ENCODE measurements at regions not wholly inside any gene's neighbourhood (a gene's known extent, or its start where the extent isn't known, plus 50 kb on each side); places are given as distances from the start of the nearest gene placed in this dataset.

DNA sequence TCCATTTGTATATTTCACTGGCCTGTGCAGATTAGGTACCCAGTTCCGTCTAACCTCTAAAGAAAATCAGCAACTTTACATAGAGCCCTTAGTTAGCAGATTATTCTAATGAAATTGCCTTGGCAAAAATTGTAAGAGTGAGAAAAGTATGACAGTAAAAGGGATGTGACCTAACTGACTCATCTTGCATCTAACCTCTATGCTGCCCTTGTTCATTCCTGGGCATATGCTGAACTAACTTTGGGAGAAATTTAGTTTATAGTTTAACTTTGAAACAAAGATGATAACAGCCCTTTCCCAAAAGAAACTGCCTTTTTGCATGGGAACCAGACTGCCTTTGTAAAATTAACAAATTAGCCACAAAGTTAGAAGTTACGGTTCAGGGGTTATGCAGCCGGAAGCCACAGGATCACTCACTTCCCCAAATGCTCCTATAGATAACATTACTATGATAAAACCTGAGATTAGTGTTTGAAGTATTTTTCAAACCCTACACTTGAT, 839.8 kb upstream of the ALCAM start:
- H3K4me3 Mint-ChIP-seq = no peak overlapping the region
- TF ChIP-seq, protein P1, sequence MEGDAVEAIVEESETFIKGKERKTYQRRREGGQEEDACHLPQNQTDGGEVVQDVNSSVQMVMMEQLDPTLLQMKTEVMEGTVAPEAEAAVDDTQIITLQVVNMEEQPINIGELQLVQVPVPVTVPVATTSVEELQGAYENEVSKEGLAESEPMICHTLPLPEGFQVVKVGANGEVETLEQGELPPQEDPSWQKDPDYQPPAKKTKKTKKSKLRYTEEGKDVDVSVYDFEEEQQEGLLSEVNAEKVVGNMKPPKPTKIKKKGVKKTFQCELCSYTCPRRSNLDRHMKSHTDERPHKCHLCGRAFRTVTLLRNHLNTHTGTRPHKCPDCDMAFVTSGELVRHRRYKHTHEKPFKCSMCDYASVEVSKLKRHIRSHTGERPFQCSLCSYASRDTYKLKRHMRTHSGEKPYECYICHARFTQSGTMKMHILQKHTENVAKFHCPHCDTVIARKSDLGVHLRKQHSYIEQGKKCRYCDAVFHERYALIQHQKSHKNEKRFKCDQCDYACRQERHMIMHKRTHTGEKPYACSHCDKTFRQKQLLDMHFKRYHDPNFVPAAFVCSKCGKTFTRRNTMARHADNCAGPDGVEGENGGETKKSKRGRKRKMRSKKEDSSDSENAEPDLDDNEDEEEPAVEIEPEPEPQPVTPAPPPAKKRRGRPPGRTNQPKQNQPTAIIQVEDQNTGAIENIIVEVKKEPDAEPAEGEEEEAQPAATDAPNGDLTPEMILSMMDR (IDR thresholded peaks at IDR 0.05; ENCODE audit: unreplicated experiment in 3 of 3) = no peak
- H3K9me3 Mint-ChIP-seq = peaks cover 12% of the 10 kb centered on the region
- H3K4me1 Mint-ChIP-seq = no peaks in the 10 kb centered on the region
- H3K27ac Mint-ChIP-seq = no peak overlapping the region
- H3K36me3 Mint-ChIP-seq (ENCODE audit: low read depth) = no peaks in the 10 kb centered on the region
- H3K27me3 Mint-ChIP-seq (ENCODE audit: low read depth) = no peaks in the 10 kb centered on the region

DNA sequence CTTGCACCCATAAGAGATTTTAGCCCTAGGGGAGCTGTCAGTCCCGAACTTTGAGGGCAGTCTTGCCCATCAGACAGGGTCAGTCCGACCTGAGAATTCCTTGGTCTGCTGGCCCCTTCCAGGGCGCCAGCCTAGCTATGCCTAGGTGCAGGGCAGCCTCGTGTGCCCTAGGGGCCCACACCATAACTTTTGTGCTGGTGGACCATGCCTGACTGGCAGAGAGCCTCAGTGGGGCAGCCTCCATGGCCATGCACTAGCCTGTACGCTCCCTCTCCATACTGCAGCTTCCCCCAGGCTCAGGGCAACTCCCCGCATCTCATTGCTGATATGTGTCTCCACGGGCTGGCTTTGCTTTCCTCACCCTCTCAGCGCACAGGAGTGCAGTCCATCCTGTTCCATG, 835.8 kb upstream of the ALCAM start:
- no peaks in the 10 kb centered on the region for H3K4me1 Mint-ChIP-seq
- peaks cover 44% of the 10 kb centered on the region for H3K9me3 Mint-ChIP-seq
- H3K4me3 Mint-ChIP-seq = no peak overlapping the region
- TF ChIP-seq, protein P1 (IDR thresholded peaks at IDR 0.05; ENCODE audit: unreplicated experiment in 3 of 3) = no peak
- H3K27me3 Mint-ChIP-seq (ENCODE audit: low read depth) = peaks cover 4% of the 10 kb centered on the region
- no peaks in the 10 kb centered on the region for H3K36me3 Mint-ChIP-seq (ENCODE audit: low read depth)
- no peak overlapping the region for H3K27ac Mint-ChIP-seq

DNA sequence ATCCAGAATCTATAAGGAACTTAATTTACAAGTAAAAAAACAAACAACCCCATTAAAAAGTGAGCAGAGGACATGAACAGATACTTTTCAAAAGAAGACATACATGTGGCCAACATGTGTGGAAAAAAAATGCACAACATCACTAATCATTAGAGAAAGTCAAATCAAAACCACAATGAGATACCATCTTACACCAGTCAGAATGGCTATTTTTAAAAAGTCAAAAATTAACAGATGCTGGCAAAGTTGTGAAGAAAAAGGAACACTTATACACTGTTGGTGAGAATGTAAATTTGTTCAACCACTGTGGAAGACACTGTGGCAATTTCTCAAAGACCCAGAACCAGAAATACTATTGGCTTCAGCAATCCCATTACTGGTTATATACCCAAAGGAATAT, 830.0 kb upstream of the ALCAM start:
- Mint-ChIP-seq H3K9me3 (peaks cover 35% of the 10 kb centered on the region), H3K27me3 (ENCODE audit: low read depth) (peaks cover 4% of the 10 kb centered on the region), H3K27ac (no peak overlapping the region), H3K36me3 (ENCODE audit: low read depth) (no peaks in the 10 kb centered on the region), H3K4me1 (no peaks in the 10 kb centered on the region), H3K4me3 (no peak overlapping the region)
- TF ChIP-seq, protein P1 (IDR thresholded peaks at IDR 0.05; ENCODE audit: unreplicated experiment in 3 of 3) = no peak

DNA sequence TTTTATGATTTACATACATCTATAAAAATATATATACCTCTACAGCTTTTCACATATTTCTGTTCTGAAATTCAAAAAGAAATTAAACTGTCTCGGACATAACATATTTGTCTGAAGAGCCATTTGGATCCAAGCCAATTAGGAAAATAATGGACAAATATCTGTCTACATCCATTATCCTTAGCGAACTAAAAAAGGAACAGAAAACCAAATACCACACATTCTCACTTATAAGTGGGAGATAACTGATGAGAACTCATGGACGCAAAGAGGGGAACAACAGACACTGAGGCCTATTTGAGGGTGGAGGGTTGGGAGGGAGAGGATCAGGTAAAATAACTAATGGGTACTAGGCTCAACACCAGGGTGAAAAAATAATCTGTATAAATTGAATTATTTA, 829.4 kb upstream of the ALCAM start:
- TF ChIP-seq, protein P1 (IDR thresholded peaks at IDR 0.05; ENCODE audit: unreplicated experiment in 3 of 3) = no peak

DNA sequence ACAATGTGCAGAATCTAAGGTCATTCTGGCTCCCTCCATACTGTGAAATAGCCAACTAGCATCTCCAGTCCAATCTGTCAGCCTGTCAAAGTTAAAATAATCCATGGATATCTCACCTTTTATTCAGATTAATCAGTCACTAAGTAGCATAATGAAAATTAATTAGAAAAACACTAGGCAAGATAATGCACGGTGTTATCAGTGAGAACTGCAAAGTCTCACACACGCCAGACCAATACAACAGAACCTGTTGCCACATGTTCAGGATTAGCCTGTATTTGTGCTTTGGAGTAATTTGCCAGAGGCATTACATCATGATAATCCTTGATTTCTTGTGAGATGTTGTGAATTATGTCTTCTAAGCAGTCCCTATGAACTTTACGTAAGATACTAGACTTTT, 820.4 kb upstream of the ALCAM start:
- Mint-ChIP-seq H3K27me3 (ENCODE audit: low read depth) (no peaks in the 10 kb centered on the region), H3K9me3 (no peaks in the 10 kb centered on the region), H3K36me3 (ENCODE audit: low read depth) (no peaks in the 10 kb centered on the region), H3K4me3 (no peak overlapping the region), H3K27ac (no peak overlapping the region), H3K4me1 (no peaks in the 10 kb centered on the region)
- TF ChIP-seq, protein P1 (IDR thresholded peaks at IDR 0.05; ENCODE audit: unreplicated experiment in 3 of 3) = no peak

More for the DNA sequence above, 829.4 kb upstream of the ALCAM start:
- peaks cover 4% of the 10 kb centered on the region for H3K27me3 Mint-ChIP-seq (ENCODE audit: low read depth)
- H3K27ac Mint-ChIP-seq = no peak overlapping the region
- no peaks in the 10 kb centered on the region for H3K36me3 Mint-ChIP-seq (ENCODE audit: low read depth)
- H3K9me3 Mint-ChIP-seq = peaks cover 31% of the 10 kb centered on the region
- no peaks in the 10 kb centered on the region for H3K4me1 Mint-ChIP-seq
- H3K4me3 Mint-ChIP-seq = no peak overlapping the region

DNA sequence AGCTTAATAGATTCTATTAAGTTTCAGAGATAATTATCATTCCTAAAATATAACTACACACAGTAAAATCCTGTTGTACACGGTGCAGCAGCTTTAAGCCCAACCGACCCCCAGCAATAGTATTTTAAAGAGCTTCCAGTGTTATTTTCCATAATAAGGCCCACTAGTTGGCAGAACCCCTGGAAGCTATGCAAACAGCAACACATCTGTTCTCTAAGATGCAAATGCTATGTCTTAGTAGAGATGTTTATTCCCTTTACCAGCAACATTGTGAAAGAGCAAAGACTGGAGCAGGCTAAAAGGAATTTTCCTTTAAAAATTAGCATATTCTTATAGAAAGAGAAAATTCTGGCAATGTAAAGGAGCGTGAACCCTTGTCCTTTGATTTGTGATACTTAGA, 819.7 kb upstream of the ALCAM start:
- H3K27ac Mint-ChIP-seq = no peak overlapping the region
- no peak overlapping the region for H3K4me3 Mint-ChIP-seq
- no peaks in the 10 kb centered on the region for H3K27me3 Mint-ChIP-seq (ENCODE audit: low read depth)
- no peaks in the 10 kb centered on the region for H3K36me3 Mint-ChIP-seq (ENCODE audit: low read depth)
- no peaks in the 10 kb centered on the region for H3K9me3 Mint-ChIP-seq
- no peaks in the 10 kb centered on the region for H3K4me1 Mint-ChIP-seq
- TF ChIP-seq, protein P1 (IDR thresholded peaks at IDR 0.05; ENCODE audit: unreplicated experiment in 3 of 3) = no peak
